Activated CD8-positive, alpha-beta memory T cell treated with anti-CD3 and anti-CD28 coated beads, Interleukin-2, amount 50 U/mL, for 4 hours (primary cell): ENCODE measurements at regions not wholly inside any gene's neighbourhood (a gene's known extent, or its start where the extent isn't known, plus 50 kb on each side); places are given as distances from the start of the nearest gene placed in this dataset.

Experiments
- DNase-seq: peaks from one replicate; pipeline ENCODE4 v3.0.0-alpha.2; 2020

DNA sequence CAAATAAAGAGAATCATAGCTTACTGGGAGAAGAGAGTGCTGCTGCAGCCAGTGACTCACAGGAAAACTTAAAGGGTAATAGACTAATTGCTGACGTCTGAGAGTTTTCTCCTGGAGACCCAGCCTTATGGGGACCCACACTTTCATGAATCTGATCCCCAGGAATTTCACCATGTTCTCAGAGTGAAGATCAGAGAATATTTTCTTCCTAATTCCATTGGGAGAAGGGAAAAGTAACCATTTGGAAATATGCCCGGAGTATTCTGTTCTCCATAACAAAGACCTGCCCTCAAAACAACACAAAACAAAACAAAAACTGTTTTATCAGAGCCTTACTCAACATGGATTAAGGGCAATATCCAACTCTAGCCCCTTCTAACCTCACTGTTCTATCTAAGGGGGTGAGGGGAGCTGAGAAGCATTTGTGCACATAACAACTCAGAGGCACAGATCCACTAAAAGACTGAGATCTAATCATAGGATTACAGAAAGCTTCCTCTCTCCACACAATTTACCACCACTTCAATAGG lies 168.2 kb upstream of the SSTR4 start:
- no peak for DNase-seq

DNA sequence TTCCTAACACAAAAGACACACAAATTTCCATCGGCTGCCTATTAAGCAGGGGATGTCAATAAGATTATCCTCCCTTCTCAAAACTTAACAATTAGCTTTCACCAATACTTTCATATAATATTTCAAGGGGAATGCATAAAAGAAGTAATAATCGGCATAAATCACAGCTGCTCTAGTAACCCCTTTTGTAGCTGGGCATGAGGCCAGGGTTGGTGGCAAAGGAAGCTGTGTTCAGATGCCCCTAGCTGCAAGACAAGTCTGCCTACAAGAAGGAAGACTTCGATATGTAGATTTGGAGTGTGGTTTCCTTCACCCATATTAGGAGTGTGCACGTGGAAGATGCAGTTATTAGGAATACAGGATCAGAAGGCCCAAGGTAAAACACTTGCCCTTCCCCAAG lies 156.9 kb upstream of the SSTR4 start:
- no peak for DNase-seq

DNA sequence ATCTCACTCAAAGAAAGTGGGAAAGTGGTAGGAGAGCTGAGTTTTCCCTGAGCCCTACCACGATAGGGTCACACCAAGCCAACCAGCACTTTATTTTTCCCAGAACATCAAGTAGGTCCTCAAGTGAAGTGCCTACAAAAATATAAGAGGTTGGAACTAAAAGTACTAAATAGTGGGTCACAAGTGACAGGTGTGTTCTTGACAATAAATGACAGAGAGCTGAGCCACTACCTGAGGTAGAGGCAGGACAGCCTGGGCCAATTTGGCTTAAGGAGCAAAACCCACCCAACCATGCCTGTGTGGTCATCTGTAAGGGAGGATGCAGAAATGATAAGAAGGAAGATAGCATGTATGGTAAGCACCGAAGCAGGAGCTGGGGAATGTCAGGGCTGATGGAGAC lies 154.8 kb upstream of the SSTR4 start:
- DNase-seq: no peak

DNA sequence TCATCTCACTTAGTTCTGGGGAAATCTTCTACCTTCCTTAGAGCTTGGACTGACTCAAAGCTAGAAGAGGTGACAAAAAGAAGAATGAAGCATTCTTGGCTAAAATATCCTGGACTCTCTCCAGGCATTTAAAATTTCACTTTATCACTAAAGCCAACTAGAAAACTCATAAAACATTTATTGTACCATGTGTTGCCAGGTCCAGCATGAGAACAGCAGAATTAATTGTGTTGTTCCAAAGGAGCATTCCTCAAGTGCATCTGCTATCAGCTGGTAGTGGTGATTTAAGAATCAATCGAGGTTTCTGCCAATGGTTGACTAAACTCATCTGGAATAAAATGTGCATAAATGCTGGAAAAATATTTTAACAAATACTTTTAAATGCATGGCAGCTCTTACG lies 147.3 kb upstream of the SSTR4 start:
- DNase-seq: no peak

DNA sequence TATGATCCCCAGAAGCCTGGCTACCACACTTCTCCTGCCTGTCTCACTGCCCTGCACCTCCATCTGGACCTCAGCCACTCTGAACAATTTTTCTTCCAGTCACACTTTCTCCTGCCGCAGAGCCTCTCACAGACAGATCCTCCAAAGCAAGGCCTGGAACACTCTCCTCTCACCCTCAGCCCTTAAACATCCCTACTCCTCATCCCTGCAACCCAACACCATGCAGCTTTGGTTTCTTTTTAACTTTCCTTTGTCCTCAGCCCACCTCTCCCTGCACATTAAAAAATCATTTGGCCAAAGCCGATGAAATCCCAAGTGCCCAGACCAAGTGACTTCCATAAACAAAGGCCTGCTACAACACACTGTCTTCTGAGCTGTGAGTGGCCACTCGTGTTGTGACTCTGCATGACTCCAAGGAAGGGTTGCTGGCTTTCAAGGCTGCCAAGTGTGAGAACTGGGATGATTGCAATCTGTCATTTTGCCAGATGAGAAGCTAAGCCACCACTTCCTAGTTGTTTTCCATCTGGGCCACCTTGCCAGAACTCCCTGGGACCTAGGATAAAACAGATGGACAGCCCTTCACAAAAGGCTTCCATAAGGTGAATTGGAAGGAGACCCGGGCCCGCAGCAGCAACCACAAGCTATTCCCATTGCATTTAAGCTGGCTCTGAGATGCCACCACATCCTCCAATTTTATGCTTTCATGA lies 144.4 kb upstream of the SSTR4 start:
- DNase-seq: no peak

DNA sequence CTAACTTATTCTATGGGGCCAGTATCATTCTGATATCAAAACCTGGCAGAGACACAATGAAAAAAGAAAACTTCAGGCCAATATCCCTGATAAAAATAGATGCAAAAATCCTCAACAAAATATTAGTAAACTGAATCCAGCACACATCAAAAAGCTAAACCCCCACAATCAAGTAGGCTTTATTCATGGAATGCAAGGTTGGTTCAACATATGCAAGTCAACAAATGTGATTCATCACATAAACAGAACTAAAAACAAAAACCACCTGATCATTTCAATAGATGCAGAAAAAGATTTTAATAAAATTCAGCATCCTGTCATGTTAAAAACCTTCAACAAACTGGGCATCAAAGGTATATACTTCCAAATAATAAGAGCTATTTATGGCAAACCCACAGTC lies 133.9 kb upstream of the SSTR4 start:
- no peak for DNase-seq

DNA sequence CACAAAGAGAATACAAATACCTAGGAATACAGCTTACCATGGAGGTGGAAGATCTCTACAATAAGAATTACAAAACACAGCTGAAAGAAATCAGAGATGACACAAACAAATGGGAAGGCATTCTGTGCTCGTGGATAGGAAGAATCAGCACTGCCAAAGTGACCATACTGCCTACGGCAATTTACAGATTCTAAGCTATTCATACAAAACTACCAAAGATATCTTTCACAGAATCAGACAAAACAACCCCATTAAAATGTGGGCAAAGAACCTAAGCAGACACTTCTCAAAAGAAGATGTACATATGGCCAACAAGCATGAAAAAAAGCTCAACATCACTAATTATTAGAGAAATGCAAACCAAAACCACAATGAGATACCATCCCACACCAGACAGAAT lies 133.2 kb upstream of the SSTR4 start:
- no peak for DNase-seq

DNA sequence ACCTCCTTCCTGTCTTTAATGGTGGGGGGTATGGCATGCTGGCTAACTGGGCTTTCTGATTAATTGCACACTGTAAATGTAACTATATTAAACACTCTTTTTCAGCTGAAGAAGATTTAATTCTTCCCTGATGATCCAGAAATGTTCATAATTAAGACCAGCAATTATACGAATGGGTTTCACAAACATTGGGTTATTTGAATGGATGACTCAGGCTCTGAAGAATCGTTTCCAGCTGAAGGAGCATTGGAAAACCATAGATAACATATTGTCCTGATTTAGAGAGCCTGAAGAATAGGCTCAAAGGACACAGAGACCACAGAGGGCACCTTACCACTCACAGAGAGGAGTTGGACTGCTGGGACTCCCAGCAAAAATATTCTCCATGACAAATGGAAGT lies 130.7 kb upstream of the SSTR4 start:
- DNase-seq: no peak

DNA sequence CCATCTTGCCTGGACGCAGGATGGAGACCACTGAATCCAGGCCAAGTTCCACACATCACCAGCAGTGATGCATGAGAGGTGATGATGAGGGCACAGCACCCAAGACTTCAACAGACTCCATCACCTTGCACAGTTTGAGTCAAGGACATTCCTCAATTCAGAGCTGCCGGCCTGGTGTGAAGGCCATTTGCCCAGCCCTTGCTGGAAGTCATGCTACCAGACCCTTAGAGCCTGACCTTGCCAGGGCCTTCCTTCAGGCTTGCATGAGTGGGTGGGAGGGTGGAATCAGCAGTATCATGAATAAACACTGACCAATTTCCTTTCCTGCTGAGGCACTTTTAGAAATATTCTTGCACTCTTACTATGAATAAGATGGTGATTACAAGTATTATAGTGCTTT lies 130.2 kb upstream of the SSTR4 start:
- DNase-seq: no peak

DNA sequence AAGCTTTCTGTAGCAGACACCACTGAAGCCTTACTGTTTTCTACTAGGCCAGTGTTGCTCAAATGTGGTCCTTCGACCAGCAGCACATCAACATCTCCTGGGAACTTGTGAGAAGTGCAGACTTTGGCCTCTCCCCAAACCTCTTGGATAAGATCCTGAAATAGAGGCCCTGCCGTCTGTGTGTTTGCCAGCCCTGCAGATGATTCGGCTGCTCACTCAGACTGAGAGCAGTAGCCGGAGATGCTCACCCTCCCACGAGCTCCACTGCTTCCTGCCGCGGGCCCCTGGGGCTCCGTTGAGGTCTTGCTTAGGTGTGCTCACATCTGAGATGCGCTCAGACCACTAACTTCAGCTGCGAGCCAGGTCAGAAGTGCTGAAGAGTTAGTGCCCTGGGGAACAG lies 129.5 kb upstream of the SSTR4 start:
- DNase-seq: no peak

DNA sequence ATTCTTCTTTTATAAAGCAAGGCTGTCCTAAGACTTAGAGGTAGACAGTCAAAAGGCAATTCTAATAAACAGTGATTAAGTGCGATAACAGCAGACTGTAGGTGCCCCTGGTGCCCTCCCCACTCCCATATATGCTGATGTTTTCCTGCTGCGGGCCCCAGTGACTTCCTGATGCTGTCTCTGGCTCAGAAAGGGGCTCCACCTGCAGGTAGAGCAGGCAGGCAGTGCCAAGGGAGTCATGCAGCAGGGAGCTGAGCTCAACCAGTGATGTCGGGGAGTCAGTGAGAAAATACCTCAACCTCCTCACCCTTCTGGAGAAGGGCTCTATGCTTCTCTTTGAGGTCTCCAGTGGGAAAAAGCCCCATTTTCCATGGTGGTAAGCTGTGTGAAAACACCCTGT lies 126.7 kb upstream of the SSTR4 start:
- no peak for DNase-seq

DNA sequence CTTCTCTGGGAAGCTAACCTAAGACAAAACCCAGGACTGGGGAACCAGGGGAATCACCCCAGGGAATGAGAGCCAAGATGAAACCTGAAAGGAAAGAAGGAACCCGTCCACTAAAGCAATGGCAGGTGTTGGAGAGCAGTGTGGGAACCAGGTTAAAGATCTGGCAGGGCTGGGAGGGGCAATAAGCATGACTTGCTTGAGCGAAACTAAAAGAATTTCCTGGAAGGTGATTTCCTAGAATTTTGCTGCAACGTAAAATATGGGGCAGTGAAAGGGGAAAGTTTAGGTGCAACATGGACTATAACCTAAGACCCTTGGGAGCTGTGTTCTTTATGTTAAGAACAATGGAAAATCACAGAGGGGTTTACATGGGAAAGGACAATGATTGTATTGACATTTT lies 126.2 kb upstream of the SSTR4 start:
- DNase-seq: no peak

DNA sequence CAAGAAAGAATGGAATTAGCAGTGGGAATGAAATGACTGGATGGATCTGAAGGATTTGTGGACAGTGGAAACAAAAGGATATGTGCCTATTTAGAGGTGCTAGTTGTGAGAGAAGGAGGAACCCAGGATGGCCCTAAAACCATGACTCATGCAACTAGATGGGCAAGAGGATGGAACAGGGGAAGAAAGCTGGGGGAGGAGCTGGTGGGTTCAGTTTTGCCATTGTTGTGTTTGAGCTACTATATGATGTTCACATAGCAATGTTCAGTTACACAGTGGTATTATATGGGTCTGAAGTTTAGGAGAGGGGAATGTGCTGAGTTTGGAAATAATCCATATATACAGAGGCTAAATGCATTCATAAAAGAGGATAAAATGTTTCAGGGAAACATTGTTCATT lies 125.7 kb upstream of the SSTR4 start:
- no peak for DNase-seq

DNA sequence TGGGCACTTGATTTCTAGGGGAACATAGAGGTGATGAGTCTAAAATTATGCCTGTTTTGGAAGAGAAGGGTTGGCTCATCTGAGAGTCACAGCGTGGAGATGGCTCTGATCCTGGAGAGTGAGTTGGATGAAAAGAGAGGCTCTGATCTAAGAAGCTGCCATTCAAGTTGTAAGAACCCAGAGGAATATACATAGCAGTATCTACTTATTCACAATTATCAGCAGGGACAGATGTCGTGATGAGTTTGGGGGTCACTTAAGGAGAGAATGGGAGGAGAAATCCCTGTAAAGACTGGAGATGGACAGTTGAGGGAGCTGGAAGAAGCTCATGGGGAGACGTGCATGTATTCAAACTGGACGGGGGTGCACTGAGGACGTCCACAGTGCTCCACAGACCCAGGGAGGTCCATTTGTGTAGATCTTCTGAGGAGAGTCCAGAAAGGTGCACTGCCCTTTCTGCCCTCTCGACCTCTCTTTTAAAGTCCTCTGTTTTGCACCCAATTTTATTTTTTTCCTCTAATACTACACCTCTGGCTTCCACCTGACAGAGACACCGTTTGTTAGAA lies 124.7 kb upstream of the SSTR4 start:
- DNase-seq: no peak

DNA sequence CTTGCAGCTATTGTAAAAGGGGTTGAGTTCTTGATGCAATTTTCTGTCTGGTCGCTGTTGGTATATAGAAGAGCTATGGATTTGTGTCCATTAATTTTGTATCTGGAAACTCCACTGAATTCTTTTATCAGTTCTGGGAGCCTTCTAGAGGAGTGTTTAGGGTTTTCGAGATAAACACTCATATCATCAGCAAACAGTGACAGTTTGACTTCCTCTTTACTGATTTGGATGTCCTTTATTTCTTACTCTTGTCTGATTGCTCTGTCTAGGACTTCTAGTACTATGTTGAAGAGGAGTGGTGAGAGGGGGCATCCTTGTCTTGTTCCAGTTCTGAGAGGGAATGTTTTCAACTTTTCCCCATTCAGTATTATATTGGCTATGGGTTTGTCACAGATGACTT lies 120.8 kb upstream of the SSTR4 start:
- no peak for DNase-seq

DNA sequence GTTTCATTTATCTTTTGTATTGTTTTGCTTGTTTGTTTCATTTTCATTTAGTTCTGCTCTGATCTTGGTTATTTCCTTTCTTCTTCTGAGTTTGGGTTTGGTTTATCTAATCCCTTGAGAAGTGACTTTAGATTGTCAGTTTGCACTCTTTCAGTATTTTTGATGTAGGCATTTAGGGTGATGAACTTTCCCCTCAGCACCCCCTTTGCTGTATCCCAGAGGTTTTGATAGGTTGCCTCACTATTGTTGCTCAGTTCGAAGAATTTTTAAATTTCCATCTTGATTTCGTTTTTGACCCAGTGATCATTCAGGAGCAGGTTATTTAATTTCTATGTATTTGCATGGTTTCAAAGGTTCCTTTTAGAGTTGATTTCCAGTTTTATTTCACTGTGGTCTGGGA lies 119.6 kb upstream of the SSTR4 start:
- DNase-seq: no peak

DNA sequence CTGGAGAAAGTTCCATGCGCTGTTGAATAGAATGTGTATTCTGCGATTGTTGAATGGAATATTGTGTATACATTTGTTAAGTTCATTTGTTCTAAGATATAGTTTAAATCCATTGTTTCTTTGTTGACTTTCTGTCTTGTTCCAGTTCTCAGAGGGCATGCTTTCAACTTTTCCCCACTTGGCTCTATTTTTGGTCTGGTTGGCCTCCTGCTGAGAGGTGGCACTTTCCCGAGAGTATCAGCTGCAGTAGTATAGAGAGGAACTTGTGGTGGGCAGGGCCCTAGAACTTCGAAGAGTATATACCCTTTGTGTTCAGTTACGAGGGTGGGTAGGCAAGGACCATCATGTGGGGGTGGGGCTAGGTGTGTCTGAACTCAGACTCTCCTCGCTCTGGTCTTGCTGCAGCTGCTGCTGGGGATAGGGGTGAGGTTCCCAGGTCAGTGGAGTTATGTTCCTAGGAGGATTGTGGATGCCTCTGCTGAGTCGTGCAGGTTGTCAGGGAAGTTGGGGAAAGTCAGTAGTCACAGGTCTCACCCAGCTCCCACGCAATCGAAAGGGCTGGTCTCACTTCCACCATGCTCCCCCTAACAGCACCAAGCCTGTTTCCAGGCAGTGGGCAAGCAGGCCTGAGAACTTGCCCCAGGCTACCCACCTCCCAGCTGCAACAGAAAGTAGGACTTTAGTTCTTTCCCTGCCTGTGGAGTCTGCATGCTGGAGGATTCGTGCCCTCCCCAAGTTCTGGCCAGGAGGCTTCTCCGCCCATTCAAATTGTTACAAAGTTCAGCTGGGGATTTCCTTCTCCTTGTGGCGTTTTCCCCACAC lies 118.9 kb upstream of the SSTR4 start:
- DNase-seq: no peak

DNA sequence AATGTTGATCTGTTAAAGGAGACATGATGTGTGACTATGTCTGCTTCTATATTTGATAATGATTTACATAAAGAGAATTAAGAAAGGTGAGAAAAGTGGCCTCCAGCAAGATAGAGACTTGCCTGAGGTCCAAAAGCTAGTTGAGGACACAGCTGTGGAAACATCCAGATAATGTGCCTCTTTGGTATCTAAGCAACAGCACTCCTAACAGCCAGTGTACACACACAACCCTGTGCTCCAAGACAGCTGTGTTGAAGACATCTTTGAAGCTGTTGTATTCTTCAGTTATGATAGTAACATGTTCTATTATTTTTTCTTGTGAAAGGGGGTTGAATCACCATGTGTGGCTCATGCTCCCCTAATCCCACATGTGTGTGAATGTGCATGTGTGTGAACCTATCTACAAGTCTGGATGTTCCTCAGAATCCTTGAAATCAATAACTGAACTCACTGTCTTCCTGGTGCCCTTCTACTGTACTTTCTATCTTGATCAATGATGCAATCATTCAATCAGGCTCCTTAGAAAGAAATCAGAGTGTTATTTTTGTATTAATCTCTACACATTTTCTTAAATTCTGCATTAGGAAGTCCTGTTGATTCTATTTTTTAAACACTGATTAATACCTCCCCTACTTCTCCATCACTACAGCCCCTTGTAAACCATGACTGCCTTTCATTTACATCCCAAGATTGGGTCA lies 116.7 kb upstream of the SSTR4 start:
- DNase-seq: no peak

DNA sequence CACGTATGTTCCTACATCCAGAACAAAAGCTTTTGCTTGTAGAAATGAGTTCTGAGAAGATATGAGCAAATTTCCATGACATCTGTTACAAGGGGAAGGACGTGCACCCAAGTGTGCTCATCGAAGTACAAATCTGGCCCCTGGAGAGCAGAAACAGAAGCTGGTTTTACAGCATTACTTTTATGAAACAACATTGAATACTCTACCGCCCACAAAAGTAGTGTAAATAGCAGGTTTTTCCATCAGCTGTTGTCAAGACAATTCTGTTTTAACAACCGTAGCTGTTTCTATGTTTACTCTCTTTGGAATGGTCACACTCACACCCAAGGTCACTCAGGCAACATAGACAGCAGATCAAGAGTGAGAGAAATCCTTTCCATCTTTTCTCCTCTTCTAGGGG lies 114.2 kb upstream of the SSTR4 start:
- DNase-seq: no peak

DNA sequence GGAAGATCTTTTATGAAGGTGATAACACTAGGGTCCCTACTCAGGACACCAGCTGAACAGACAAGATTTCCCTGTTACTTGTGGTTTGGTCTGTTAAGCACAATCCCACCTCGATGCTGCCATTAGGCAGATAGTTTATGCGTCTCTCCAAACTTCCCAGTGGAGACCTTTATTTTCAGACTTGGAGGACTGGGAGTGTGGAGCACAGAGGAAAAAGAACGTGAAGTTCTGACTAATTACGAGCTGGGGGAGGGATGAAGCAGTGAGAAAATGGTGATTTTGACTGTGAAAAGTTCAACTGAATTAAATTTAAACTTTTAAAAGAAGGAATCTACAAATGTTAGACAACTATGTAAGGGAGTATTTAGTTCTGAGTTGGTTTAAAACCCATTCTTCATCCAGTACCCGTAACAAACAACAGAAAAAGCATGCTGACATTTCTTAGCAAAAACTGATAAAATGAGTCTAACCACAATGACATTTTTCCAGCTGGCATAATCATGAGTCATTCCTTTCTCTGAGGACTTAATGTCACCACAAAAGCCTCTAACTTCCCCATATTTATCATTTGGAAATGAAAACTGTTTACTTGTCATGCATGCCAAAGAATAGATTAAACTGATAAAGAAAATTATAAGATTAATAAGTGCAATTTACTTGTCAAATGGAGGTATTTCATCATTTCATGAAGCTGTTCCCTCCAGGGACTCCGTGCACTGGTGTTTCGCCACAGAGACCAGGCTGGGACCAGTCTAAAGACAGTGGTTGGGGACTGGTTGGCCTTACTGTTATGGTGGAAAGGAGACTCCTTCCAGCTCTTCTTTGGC lies 113.3 kb upstream of the SSTR4 start:
- DNase-seq: no peak

DNA sequence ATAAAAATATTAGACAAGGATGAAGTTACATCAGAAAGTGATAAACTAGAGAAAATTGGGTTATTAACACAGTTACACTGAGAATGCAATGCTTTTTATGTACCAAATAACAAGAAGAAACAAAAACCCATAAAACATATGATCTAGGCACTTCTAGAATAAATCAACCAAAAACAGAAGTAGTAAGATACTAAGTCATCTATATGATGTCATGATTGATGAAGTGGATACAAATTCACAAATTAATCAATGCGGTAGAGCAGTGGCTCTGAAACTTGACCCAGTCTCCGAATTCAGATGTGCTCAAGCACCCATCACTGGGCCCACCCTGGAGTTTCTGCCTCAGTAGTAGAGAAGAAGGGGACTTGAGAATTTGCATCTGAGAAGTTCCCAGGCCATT lies 112.1 kb upstream of the SSTR4 start:
- no peak for DNase-seq

DNA sequence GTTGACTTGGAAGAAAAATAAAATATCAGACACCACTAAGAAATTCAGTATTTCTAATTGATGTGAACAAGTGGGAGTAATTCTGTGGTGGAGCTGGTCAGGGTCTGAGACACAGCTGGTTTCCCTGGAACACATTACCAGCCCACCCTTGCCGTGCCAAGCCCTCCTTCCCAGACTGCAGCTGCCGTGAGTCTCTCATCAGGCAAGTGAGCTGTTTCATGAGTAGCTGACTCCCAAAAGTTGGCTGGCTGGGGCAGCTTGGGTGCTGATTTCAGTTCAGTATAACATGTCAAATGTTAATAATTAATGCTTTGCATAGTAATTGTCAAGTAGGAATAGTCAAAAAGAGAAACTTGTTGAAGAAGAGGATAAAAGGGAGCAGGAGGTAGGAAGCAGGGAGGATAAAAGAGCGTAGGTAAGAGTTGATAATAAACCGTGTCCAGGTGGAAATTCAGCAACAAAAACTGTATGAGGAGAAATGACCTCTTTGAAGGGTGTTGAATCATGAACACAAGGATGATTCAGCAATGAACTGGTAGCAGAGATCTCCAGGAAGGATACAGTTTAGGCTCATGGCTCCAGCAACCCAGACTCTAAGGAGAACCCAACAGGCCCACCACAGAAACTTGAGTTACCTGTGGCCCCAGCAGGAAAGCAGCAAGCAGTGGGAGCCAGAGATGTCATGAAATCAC lies 110.9 kb upstream of the SSTR4 start:
- DNase-seq: no peak
